ENCODE measurements at regions not wholly inside any gene's neighbourhood (a gene's known extent, or its start where the extent isn't known, plus 50 kb on each side); places are given as distances from the start of the nearest gene placed in this dataset.

DNA sequence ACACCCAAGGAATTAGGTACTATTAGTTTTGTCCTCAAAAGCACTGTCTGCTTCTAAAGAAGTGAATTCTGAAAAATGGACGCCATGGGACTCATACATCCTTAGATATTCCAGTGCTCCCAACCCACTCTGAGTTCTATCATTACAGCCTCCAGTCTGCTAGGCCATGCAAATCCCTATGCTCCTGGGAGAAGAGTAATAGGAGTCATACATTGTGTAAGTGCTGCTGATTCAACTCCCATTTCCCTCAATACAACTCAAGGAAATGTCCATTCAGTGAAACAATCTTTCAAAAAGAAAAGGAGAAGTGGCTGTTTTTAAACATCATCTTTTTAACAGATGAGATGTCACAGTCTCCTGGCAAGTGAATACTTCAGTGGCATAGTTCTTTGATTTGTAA is 590.2 kb upstream of the LRRC4C start:
- 76% methylated on average over 1 of the region's 1 CpG for WGBS
- no peak for DNase-seq (ENCODE audit: low read depth in 6 of 9, low spot score in 9 of 9)
- Histone ChIP-seq H3K4me3 (ENCODE audit: low read length in 2 of 2) (no peak overlapping the region), H3K4me1 (ENCODE audit: control insufficient read depth in 2 of 2, insufficient read depth in 2 of 2, low read length in 2 of 2) (no peaks in the 10 kb centered on the region), H3K9me3 (ENCODE audit: control insufficient read depth in 2 of 2, insufficient read depth in 1 of 2, low read length in 1 of 2) (peaks cover 1 to 4% of the 10 kb centered on the region in 2 donors), H3K27me3 (ENCODE audit: control insufficient read depth in 2 of 2, insufficient read depth in 1 of 2, low read length in 1 of 2) (no peaks in the 10 kb centered on the region), H3K36me3 (ENCODE audit: control insufficient read depth in 2 of 2, insufficient read depth in 2 of 2, low read length in 1 of 2) (no peaks in the 10 kb centered on the region), H3K27ac (ENCODE audit: low read depth in 1 of 2, low read length in 1 of 2) (no peak overlapping the region)

DNA sequence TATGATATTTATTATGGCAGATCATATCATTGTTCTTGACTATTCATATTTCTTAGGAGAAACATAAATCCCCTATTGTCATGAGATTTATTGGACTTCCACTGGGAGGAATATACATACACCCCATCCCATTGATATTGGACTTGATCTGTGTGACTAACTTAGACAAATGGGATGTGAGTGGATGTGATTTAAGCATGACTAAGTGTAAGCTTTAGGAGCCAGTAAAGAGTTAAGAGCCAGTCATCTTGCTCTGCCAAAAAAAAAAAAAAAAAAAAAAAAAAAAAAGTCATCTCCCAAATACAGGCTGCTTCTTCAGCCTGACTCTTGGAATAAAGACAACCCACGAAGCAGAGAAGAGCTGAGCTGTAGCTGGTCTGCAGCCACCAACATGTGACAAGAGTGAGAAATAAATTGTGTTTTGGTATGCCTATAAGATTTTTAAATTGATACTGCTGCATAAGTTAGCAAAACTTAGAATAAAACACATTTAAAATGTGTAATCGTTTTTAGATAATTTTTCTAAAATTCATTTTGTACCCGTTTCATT is 595.0 kb upstream of the LRRC4C start:
- peaks cover 0 to 1% of the 10 kb centered on the region in 2 donors for H3K9me3 ChIP-seq (ENCODE audit: control insufficient read depth in 2 of 2, insufficient read depth in 1 of 2, low read length in 1 of 2)
- no peak overlapping the region for H3K27ac ChIP-seq (ENCODE audit: low read depth in 1 of 2, low read length in 1 of 2)
- WGBS: 88% methylated on average over 3 of the region's 3 CpGs
- no peak for DNase-seq (ENCODE audit: low read depth in 6 of 9, low spot score in 9 of 9)
- H3K4me3 ChIP-seq (ENCODE audit: low read length in 2 of 2): no peak overlapping the region
- H3K36me3 ChIP-seq (ENCODE audit: control insufficient read depth in 2 of 2, insufficient read depth in 2 of 2, low read length in 1 of 2): no peaks in the 10 kb centered on the region
- H3K4me1 ChIP-seq (ENCODE audit: control insufficient read depth in 2 of 2, insufficient read depth in 2 of 2, low read length in 2 of 2): no peaks in the 10 kb centered on the region
- no peaks in the 10 kb centered on the region for H3K27me3 ChIP-seq (ENCODE audit: control insufficient read depth in 2 of 2, insufficient read depth in 1 of 2, low read length in 1 of 2)

DNA sequence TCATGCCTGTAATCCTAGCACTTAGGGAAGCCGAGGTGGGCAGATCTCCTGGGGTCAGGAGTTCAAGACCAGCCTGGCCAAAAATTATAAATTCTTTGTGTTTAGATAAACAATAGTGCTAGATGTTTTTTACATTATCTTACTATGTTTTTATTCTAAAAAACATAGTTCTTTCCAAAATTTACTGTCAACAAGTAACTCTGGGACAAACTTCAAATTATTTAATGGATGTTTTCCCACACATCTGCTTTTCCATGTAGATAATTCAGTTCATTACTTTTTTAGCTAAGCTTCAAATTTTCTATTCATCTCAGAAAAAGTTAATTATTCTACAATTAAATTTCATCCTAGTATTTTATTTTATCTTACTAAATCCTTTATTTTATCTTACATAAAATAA is 596.2 kb upstream of the LRRC4C start:
- WGBS: 78% methylated on average over 1 of the region's 1 CpG
- H3K4me1 ChIP-seq (ENCODE audit: control insufficient read depth in 2 of 2, insufficient read depth in 2 of 2, low read length in 2 of 2): no peaks in the 10 kb centered on the region

DNA sequence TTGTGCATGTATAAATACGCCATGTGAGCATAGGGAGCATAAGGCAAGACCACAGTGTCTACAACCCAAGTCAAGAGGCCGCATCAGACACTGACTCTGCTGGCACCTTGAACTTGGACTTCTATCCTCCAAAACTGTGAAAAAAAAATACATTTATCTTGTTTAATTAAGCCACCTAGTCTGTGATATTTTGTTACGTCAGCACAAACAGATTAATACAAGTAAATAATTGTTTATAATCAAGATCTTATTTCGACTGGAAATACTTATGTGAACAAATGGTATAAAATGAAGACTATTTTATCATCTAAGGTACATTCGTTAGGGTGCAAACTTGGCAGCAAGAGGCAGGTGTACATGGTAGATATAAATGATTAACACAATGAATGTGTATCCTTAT is 599.3 kb upstream of the LRRC4C start:
- Histone ChIP-seq H3K4me3 (ENCODE audit: low read length in 2 of 2) (no peak overlapping the region), H3K4me1 (ENCODE audit: control insufficient read depth in 2 of 2, insufficient read depth in 2 of 2, low read length in 2 of 2) (no peaks in the 10 kb centered on the region), H3K27me3 (ENCODE audit: control insufficient read depth in 2 of 2, insufficient read depth in 1 of 2, low read length in 1 of 2) (no peaks in the 10 kb centered on the region), H3K9me3 (ENCODE audit: control insufficient read depth in 2 of 2, insufficient read depth in 1 of 2, low read length in 1 of 2) (no peaks in the 10 kb centered on the region), H3K36me3 (ENCODE audit: control insufficient read depth in 2 of 2, insufficient read depth in 2 of 2, low read length in 1 of 2) (no peaks in the 10 kb centered on the region), H3K27ac (ENCODE audit: low read depth in 1 of 2, low read length in 1 of 2) (no peak overlapping the region)
- DNase-seq (ENCODE audit: low read depth in 6 of 9, low spot score in 9 of 9): no peak
- 90% methylated on average over 5 of the region's 5 CpGs for WGBS

More for the DNA sequence above, 596.2 kb upstream of the LRRC4C start:
- Histone ChIP-seq H3K36me3 (ENCODE audit: control insufficient read depth in 2 of 2, insufficient read depth in 2 of 2, low read length in 1 of 2) (no peaks in the 10 kb centered on the region), H3K27ac (ENCODE audit: low read depth in 1 of 2, low read length in 1 of 2) (no peak overlapping the region), H3K27me3 (ENCODE audit: control insufficient read depth in 2 of 2, insufficient read depth in 1 of 2, low read length in 1 of 2) (no peaks in the 10 kb centered on the region), H3K4me3 (ENCODE audit: low read length in 2 of 2) (no peak overlapping the region), H3K9me3 (ENCODE audit: control insufficient read depth in 2 of 2, insufficient read depth in 1 of 2, low read length in 1 of 2) (peaks cover 0 to 1% of the 10 kb centered on the region in 2 donors)
- DNase-seq (ENCODE audit: low read depth in 6 of 9, low spot score in 9 of 9): no peak

DNA sequence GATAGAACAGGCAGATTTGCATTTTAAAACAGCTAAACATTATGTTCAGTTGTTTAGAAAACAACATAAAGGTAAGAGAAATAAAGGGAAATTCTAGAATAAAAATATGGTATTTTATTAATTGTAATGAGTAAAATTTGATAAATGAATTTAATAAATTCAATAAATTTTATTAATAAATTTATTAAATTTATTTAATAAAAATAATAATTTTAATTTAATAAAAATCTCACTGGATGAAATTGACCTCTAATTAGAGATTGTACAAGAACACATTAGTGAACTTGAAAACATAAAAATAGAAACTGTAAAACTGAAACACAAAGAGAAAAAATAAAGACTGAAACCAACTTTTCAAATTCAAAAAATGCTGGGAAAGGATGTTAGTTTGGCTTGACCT is 605.7 kb upstream of the LRRC4C start:
- Histone ChIP-seq H3K36me3 (ENCODE audit: control insufficient read depth in 2 of 2, insufficient read depth in 2 of 2, low read length in 1 of 2) (no peaks in the 10 kb centered on the region), H3K27ac (ENCODE audit: low read depth in 1 of 2, low read length in 1 of 2) (no peak overlapping the region), H3K27me3 (ENCODE audit: control insufficient read depth in 2 of 2, insufficient read depth in 1 of 2, low read length in 1 of 2) (no peaks in the 10 kb centered on the region), H3K9me3 (ENCODE audit: control insufficient read depth in 2 of 2, insufficient read depth in 1 of 2, low read length in 1 of 2) (peaks cover 0 to 9% of the 10 kb centered on the region in 2 donors), H3K4me1 (ENCODE audit: control insufficient read depth in 2 of 2, insufficient read depth in 2 of 2, low read length in 2 of 2) (no peaks in the 10 kb centered on the region), H3K4me3 (ENCODE audit: low read length in 2 of 2) (no peak overlapping the region)
- DNase-seq (ENCODE audit: low read depth in 6 of 9, low spot score in 9 of 9): no peak

DNA sequence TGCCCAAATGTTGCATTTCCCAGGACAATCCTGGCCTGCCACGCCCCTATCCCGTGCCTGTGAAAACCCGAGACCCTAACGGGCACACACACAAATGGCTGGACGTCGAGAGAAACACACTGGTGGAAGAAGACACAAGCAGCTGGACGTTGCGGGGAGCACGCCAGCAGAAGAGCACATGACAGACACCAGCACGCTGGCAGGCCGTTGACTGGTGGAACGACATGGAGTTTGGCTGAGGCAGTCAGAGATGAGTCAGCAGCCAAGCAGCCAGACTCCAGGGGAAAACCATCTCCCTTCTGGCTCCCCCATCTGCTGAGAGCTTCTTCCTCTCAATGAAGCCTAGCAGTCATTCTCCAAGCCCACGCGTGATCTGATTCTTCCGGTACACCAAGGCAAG is 606.7 kb upstream of the LRRC4C start:
- H3K36me3 ChIP-seq (ENCODE audit: control insufficient read depth in 2 of 2, insufficient read depth in 2 of 2, low read length in 1 of 2): no peaks in the 10 kb centered on the region
- H3K9me3 ChIP-seq (ENCODE audit: control insufficient read depth in 2 of 2, insufficient read depth in 1 of 2, low read length in 1 of 2): peaks cover 0 to 9% of the 10 kb centered on the region in 2 donors
- DNase-seq (ENCODE audit: low read depth in 6 of 9, low spot score in 9 of 9): no peak
- no peaks in the 10 kb centered on the region for H3K27me3 ChIP-seq (ENCODE audit: control insufficient read depth in 2 of 2, insufficient read depth in 1 of 2, low read length in 1 of 2)
- H3K4me1 ChIP-seq (ENCODE audit: control insufficient read depth in 2 of 2, insufficient read depth in 2 of 2, low read length in 2 of 2): no peaks in the 10 kb centered on the region
- WGBS: 94% methylated on average over 15 of the region's 15 CpGs
- H3K4me3 ChIP-seq (ENCODE audit: low read length in 2 of 2): no peak overlapping the region
- H3K27ac ChIP-seq (ENCODE audit: low read depth in 1 of 2, low read length in 1 of 2): no peak overlapping the region

DNA sequence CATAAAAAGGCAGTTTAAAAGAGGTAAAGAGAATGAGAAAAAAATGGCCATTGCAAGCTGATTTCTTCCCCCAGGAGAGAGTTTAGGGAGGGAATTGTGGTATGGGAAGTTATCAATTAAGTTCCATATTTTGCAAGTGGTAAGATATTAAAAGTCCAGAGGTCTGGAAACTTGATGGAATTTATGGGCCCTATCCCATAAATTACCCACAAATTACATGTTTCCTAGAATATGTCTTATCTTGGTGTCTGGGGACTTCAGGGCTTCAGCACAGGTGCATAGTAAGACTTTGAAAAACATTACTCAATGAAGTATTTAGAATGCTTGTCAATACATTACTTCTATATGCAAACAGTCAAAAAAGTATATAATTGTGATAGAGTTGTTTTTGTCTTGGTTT is 614.9 kb upstream of the LRRC4C start:
- Histone ChIP-seq H3K27ac (ENCODE audit: low read depth in 1 of 2, low read length in 1 of 2) (no peak overlapping the region), H3K4me3 (ENCODE audit: low read length in 2 of 2) (no peak overlapping the region), H3K9me3 (ENCODE audit: control insufficient read depth in 2 of 2, insufficient read depth in 1 of 2, low read length in 1 of 2) (no peaks in the 10 kb centered on the region), H3K36me3 (ENCODE audit: control insufficient read depth in 2 of 2, insufficient read depth in 2 of 2, low read length in 1 of 2) (no peaks in the 10 kb centered on the region), H3K27me3 (ENCODE audit: control insufficient read depth in 2 of 2, insufficient read depth in 1 of 2, low read length in 1 of 2) (no peaks in the 10 kb centered on the region), H3K4me1 (ENCODE audit: control insufficient read depth in 2 of 2, insufficient read depth in 2 of 2, low read length in 2 of 2) (no peaks in the 10 kb centered on the region)
- no peak for DNase-seq (ENCODE audit: low read depth in 6 of 9, low spot score in 9 of 9)

DNA sequence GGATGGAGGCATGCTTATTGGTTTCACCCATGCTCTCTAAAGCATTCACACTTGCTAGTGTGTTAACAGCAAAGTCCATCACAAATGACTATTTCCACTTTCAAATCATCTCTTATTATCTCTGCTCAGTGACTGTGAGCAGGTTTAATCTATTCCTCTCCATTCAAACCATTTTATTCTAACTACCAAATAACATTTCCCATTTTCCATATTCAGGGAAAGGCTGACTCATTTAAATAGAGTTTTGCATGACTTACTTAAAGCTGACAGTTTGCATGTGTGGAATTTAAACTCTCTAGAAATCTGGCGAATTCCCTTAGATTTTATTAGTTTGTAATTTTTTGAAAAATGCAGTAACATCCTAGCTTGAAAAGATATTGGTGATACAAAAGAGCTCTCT is 615.7 kb upstream of the LRRC4C start:
- Histone ChIP-seq H3K27me3 (ENCODE audit: control insufficient read depth in 2 of 2, insufficient read depth in 1 of 2, low read length in 1 of 2) (no peaks in the 10 kb centered on the region), H3K27ac (ENCODE audit: low read depth in 1 of 2, low read length in 1 of 2) (no peak overlapping the region), H3K9me3 (ENCODE audit: control insufficient read depth in 2 of 2, insufficient read depth in 1 of 2, low read length in 1 of 2) (no peaks in the 10 kb centered on the region), H3K36me3 (ENCODE audit: control insufficient read depth in 2 of 2, insufficient read depth in 2 of 2, low read length in 1 of 2) (no peaks in the 10 kb centered on the region), H3K4me3 (ENCODE audit: low read length in 2 of 2) (no peak overlapping the region), H3K4me1 (ENCODE audit: control insufficient read depth in 2 of 2, insufficient read depth in 2 of 2, low read length in 2 of 2) (no peaks in the 10 kb centered on the region)
- WGBS: 91% methylated on average over 1 of the region's 1 CpG
- no peak for DNase-seq (ENCODE audit: low read depth in 6 of 9, low spot score in 9 of 9)

DNA sequence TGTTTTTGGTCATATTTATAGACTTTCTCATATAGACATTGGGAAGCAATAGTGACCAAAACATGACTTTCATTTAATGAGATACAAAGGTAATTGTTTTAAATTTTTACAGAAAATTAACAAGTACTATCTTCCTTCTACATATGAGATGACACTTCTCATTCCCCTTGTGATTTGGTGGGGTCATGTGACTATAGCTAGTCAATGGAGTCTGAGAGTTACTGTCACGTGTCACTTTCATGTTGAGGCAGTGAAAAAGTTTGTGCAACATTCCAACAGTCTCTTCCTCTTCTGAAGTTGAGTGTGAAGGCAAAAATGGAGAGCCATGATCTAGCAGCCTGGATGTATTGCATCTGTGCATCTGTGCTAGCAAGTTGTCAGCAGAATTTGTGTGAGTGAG is 618.3 kb upstream of the LRRC4C start:
- WGBS: 96% methylated on average over 1 of the region's 1 CpG
- Histone ChIP-seq H3K9me3 (ENCODE audit: control insufficient read depth in 2 of 2, insufficient read depth in 1 of 2, low read length in 1 of 2) (no peaks in the 10 kb centered on the region), H3K4me3 (ENCODE audit: low read length in 2 of 2) (no peak overlapping the region), H3K27ac (ENCODE audit: low read depth in 1 of 2, low read length in 1 of 2) (no peak overlapping the region), H3K4me1 (ENCODE audit: control insufficient read depth in 2 of 2, insufficient read depth in 2 of 2, low read length in 2 of 2) (no peaks in the 10 kb centered on the region), H3K36me3 (ENCODE audit: control insufficient read depth in 2 of 2, insufficient read depth in 2 of 2, low read length in 1 of 2) (no peaks in the 10 kb centered on the region), H3K27me3 (ENCODE audit: control insufficient read depth in 2 of 2, insufficient read depth in 1 of 2, low read length in 1 of 2) (no peaks in the 10 kb centered on the region)
- DNase-seq (ENCODE audit: low read depth in 6 of 9, low spot score in 9 of 9): no peak

DNA sequence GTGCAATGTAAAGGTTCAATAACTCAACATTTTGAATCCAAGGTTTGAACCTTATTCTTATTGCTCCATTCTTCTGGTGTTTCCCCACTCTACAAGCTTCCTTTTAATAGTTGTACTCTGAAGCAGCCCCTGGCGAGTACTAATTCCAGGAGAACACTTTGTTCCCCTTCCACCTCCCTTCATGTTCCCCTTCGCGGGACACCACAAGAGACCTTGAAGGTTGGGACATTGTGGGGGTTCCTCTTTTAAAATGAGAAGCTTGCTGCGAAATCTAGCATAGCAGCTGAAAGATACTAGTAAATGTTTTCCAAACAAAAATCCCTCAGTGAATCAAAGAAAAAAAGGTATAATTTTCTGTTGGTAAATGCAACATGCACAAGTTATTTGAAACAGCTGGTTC is 626.3 kb upstream of the LRRC4C start:
- no peaks in the 10 kb centered on the region for H3K4me1 ChIP-seq (ENCODE audit: control insufficient read depth in 2 of 2, insufficient read depth in 2 of 2, low read length in 2 of 2)
- H3K27ac ChIP-seq (ENCODE audit: low read depth in 1 of 2, low read length in 1 of 2): no peak overlapping the region
- no peaks in the 10 kb centered on the region for H3K36me3 ChIP-seq (ENCODE audit: control insufficient read depth in 2 of 2, insufficient read depth in 2 of 2, low read length in 1 of 2)
- no peaks in the 10 kb centered on the region for H3K9me3 ChIP-seq (ENCODE audit: control insufficient read depth in 2 of 2, insufficient read depth in 1 of 2, low read length in 1 of 2)
- DNase-seq (ENCODE audit: low read depth in 6 of 9, low spot score in 9 of 9): peak in 1 of 9 donors; percentile 21
- WGBS: 21% methylated on average over 4 of the region's 4 CpGs
- H3K27me3 ChIP-seq (ENCODE audit: control insufficient read depth in 2 of 2, insufficient read depth in 1 of 2, low read length in 1 of 2): no peaks in the 10 kb centered on the region
- no peak overlapping the region for H3K4me3 ChIP-seq (ENCODE audit: low read length in 2 of 2)
